ENCODE measurements at regions not wholly inside any gene's neighbourhood (a gene's known extent, or its start where the extent isn't known, plus 50 kb on each side); places are given as distances from the start of the nearest gene placed in this dataset.

- Histone ChIP-seq H3K4me1 (ENCODE audit: control insufficient read depth in 1 of 2, insufficient read depth in 1 of 2, low read depth in 1 of 2, low read length in 1 of 2) (peaks cover 13 to 25% of the 10 kb centered on the region in 2 experiments), H3K36me3 (no peaks in the 10 kb centered on the region), H3K27me3 (no peaks in the 10 kb centered on the region), H3K4me3 (ENCODE audit: low read depth in 1 of 2, low read length in 1 of 2) (no peak overlapping the region), H3K27ac (peak overlapping the region; percentile 41), H3K9me3 (no peaks in the 10 kb centered on the region)
- TF ChIP-seq CTCF (IDR thresholded peaks at IDR 0.05) = no peak
Measured at GRCh38 chr7:115410972-115411686, 489.2 kb downstream of the MDFIC start.

GRCh38 chr7:115410434-115410820 lies 488.5 kb downstream of the MDFIC start:
- Histone ChIP-seq H3K4me3 (ENCODE audit: low read depth in 1 of 2, low read length in 1 of 2) (no peak overlapping the region), H3K4me1 (ENCODE audit: control insufficient read depth in 1 of 2, insufficient read depth in 1 of 2, low read depth in 1 of 2, low read length in 1 of 2) (peaks cover 13 to 25% of the 10 kb centered on the region in 2 experiments), H3K27me3 (no peaks in the 10 kb centered on the region), H3K27ac (peak overlapping the region; percentile 35), H3K9me3 (no peaks in the 10 kb centered on the region), H3K36me3 (no peaks in the 10 kb centered on the region)
- no peak for TF ChIP-seq CTCF (IDR thresholded peaks at IDR 0.05)

- H3K27me3 ChIP-seq = no peaks in the 10 kb centered on the region
- no peak overlapping the region for H3K4me3 ChIP-seq (ENCODE audit: low read depth in 1 of 2, low read length in 1 of 2)
- no peaks in the 10 kb centered on the region for H3K9me3 ChIP-seq
- peak overlapping the region; percentile 35 for H3K27ac ChIP-seq
- peaks cover 13 to 25% of the 10 kb centered on the region in 2 experiments for H3K4me1 ChIP-seq (ENCODE audit: control insufficient read depth in 1 of 2, insufficient read depth in 1 of 2, low read depth in 1 of 2, low read length in 1 of 2)
- TF ChIP-seq CTCF (IDR thresholded peaks at IDR 0.05) = no peak
- no peaks in the 10 kb centered on the region for H3K36me3 ChIP-seq
Measured at GRCh38 chr7:115409682-115410433, 488.0 kb downstream of the MDFIC start.

GRCh38 chr7:115406219-115406618 lies 484.3 kb downstream of the MDFIC start:
- TF ChIP-seq CTCF (IDR thresholded peaks at IDR 0.05) = no peak
- H3K9me3 ChIP-seq = no peaks in the 10 kb centered on the region
- H3K27ac ChIP-seq = no peak overlapping the region
- no peaks in the 10 kb centered on the region for H3K36me3 ChIP-seq
- H3K4me1 ChIP-seq (ENCODE audit: control insufficient read depth in 1 of 2, insufficient read depth in 1 of 2, low read depth in 1 of 2, low read length in 1 of 2) = peaks cover 12 to 14% of the 10 kb centered on the region in 2 experiments
- no peak overlapping the region for H3K4me3 ChIP-seq (ENCODE audit: low read depth in 1 of 2, low read length in 1 of 2)
- H3K27me3 ChIP-seq = no peaks in the 10 kb centered on the region

- TF ChIP-seq CTCF (IDR thresholded peaks at IDR 0.05) = no peak
- no peaks in the 10 kb centered on the region for H3K27me3 ChIP-seq
- H3K4me1 ChIP-seq (ENCODE audit: control insufficient read depth in 1 of 2, insufficient read depth in 1 of 2, low read depth in 1 of 2, low read length in 1 of 2) = no peaks in the 10 kb centered on the region
- H3K27ac ChIP-seq = no peak overlapping the region
- H3K36me3 ChIP-seq = no peaks in the 10 kb centered on the region
- H3K4me3 ChIP-seq (ENCODE audit: low read depth in 1 of 2, low read length in 1 of 2) = no peak overlapping the region
- no peaks in the 10 kb centered on the region for H3K9me3 ChIP-seq
Measured at GRCh38 chr7:115387137-115387536, 465.2 kb downstream of the MDFIC start.
